GM18511 (cell line): ENCODE measurements at regions not wholly inside any gene's neighbourhood (a gene's known extent, or its start where the extent isn't known, plus 50 kb on each side); places are given as distances from the start of the nearest gene placed in this dataset.

Experiments
- ATAC-seq: cut with Tn5 transposase; IDR thresholded peaks from one replicate; pipeline ENCODE4 v1.9.1; 2021; ENCODE audit warnings: mild to moderate bottlenecking, moderate library complexity; ENCODE audit not compliant: unreplicated experiment

DNA sequence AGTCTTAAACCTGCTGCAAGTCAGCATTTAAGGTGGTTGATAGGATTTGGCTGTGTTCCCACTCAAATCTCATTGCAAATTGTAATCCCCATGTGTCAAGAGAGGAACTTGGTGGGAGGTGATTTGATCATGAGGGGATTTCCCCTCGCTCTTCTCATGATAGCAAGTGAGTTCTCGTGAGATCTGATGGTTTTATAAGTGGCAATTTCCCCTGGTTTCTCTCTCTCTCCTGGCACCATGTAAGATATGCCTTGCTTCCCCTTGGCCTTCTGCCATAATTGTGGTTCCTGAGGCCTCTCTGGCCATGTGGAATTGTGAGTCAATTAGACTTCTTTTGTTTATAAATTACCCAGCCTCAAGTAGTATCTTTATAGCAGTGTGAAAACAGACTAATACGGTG lies 84.3 kb upstream of the SMC2 start:
- ATAC-seq: no peak

DNA sequence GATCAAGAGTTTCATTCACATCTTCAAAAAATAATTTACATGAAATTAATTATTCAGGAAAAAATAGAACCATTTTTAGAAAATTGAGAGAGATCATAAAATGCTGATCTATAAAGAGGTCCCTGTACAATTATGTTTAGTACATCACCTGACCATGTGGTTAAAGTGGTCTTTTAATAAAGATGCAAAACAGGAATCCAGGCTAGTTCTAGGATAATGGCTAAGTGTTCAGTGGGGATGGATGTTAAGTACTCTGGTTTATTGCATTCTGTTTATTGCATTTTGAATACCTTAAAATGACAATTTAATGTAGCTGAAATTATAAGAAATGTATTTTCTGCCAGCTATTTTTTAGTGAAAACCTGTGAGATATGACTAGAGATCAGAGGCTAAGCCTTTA lies 72.0 kb upstream of the SMC2 start:
- ATAC-seq: no peak

DNA sequence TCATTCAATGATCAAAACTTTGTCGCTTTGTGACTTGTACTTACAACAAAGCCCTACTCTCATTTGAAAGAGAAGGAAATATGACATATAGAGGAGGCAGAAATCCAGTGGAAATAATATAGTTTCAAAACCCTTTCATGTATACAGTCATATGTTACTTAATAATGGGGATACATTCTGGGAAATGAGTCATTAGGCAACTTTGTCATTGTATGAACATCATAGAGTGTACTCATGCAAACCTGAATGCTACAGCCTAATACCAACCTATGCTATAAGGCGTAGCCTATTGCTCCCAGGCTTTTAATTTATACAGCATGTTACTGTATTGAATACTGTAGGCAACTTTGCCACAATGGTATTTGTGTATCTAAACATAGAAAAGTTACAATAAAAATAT lies 69.0 kb upstream of the SMC2 start:
- no peak for ATAC-seq

DNA sequence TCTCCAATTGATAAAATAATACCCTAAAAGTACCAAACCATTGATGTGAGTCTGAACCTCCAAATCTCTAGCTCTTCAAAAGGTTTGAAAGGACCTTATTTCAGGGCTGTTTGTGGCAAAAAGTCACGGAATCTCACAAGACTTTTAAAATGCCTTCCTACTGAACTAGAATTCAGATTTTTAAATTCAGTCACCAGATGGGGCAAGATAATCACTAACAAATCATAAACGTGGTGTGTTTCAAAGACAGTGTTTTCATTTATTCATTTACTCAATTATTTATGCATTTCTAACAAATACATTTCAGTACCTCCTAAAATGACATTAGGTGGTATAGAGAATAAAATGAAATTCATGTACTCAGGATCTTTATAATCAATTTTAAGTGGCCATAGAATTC lies 68.2 kb upstream of the SMC2 start:
- ATAC-seq: no peak

DNA sequence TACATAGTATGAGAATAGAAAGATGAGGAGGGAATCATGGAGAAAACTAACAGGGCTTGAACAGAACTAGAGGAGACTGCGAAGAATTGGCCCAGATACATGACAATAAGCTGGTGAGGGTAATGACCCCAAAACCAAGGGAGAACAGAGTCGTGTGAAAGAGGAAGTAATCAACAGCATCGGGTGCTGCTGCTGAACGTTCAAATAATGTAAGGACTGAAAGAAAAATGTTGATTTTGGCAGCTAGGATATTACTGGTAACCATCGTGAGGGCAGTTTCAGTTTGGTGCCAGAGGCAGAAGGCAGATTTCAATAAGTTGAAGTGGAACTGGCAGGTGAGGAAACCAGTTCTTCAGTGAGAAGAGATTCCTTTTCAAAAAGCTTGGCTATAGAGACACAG lies 66.8 kb upstream of the SMC2 start:
- peak; percentile 70 for ATAC-seq

DNA sequence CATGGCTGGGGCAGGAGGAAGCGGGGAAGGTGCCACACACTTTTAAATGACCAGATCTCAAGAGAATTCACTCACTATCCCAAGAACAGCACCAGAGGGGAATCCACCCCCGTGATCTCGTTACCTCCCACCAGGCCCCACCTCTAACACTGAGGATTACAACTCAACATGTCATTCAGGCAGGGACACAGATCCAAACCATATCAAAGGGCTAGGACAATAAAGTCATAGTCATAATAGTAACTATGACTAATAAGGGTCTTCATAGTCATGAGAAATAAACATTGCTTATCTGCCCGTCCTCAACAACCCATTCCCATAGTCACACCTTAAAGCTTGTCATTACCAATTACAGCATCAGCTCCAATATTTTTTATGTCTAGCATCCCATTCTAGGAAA lies 65.3 kb upstream of the SMC2 start:
- peak; percentile 55 for ATAC-seq
